WTC11 (cell line): ENCODE measurements at regions not wholly inside any gene's neighbourhood (a gene's known extent, or its start where the extent isn't known, plus 50 kb on each side); places are given as distances from the start of the nearest gene placed in this dataset.
"Not testable (repeated sequence)": the region's sequence is repeated elsewhere in the genome, so short reads cannot be mapped to it uniquely, and the experiment has no call there.

Experiments used
- ATAC-seq: fragments of 200-7000 bp; cut with Tn5 transposase; 2 replicates; pipeline ENCODE4 v1.10.0; 2021; ENCODE audit warnings: mild to moderate bottlenecking, moderate library complexity
- CTCF ChIA-PET: fragments of 300-600 bp; sonication (Branson Sonifier 250); formaldehyde crosslinking; loops from one replicate; lab custom pipeline; 2021; ENCODE audit warnings: antibody characterized with exemption; lab: Charles Lee
- POLR2A ChIA-PET: fragments of 350-600 bp; sonication (Branson Sonifier 250); formaldehyde crosslinking; loops from one replicate; lab custom pipeline; 2021; ENCODE audit warnings: antibody characterized with exemption; lab: Charles Lee
- DNase-seq: peaks from one replicate; pipeline ENCODE4 v3.0.0; 2021; ENCODE audit warnings: low spot score
- H3K27ac Mint-ChIP-seq: 2 replicates; pipeline ENCODE4 v1.8.0; 2021; ENCODE audit warnings: mixed read lengths
- H3K27me3 Mint-ChIP-seq: 2 replicates; pipeline ENCODE4 v1.8.0; 2021; ENCODE audit warnings: low read depth, mild to moderate bottlenecking, moderate library complexity, mixed read lengths
- H3K36me3 Mint-ChIP-seq: 2 replicates; pipeline ENCODE4 v1.8.0; 2021; ENCODE audit warnings: mixed read lengths
- H3K4me1 Mint-ChIP-seq: 2 replicates; pipeline ENCODE4 v1.8.0; 2022; ENCODE audit warnings: mixed read lengths
- H3K4me3 Mint-ChIP-seq: 2 replicates; pipeline ENCODE4 v1.8.0; 2021; ENCODE audit warnings: mild to moderate bottlenecking, moderate library complexity, mixed read lengths
- H3K9me3 Mint-ChIP-seq: 2 replicates; pipeline ENCODE4 v1.8.0; 2021; ENCODE audit warnings: mixed read lengths
- ARID4B ChIP-seq: sonication (generic); formaldehyde crosslinking; IDR thresholded peaks from 2 replicates; pipeline ENCODE4 v1.8.0; 2023; ENCODE audit warnings: missing genetic modification reagents, mild to moderate bottlenecking, borderline replicate concordance
- ATF2 ChIP-seq: sonication (generic); formaldehyde crosslinking; IDR thresholded peaks from 2 replicates; pipeline ENCODE4 v1.8.1; 2022; ENCODE audit warnings: low read depth, missing genetic modification reagents, borderline replicate concordance
- CREM ChIP-seq: sonication (generic); formaldehyde crosslinking; IDR thresholded peaks from 2 replicates; pipeline ENCODE4 v1.8.1; 2022; ENCODE audit warnings: mild to moderate bottlenecking, missing genetic modification reagents, moderate library complexity
- FOXK1 ChIP-seq: sonication (generic); formaldehyde crosslinking; IDR thresholded peaks from 2 replicates; pipeline ENCODE4 v1.8.0; 2022; ENCODE audit warnings: mild to moderate bottlenecking, moderate library complexity, missing genetic modification reagents
- GABPB1 ChIP-seq: sonication (generic); formaldehyde crosslinking; IDR thresholded peaks from 2 replicates; pipeline ENCODE4 v1.8.1; 2023; ENCODE audit warnings: mild to moderate bottlenecking, missing genetic modification reagents
- TEAD4 ChIP-seq: sonication (generic); formaldehyde crosslinking; IDR thresholded peaks from 2 replicates; pipeline ENCODE4 v1.8.0; 2022; ENCODE audit warnings: mild to moderate bottlenecking, missing genetic modification reagents
- USF1 ChIP-seq: sonication (generic); formaldehyde crosslinking; IDR thresholded peaks from 2 replicates; pipeline ENCODE4 v1.8.0; 2022; ENCODE audit warnings: mild to moderate bottlenecking, missing genetic modification reagents
- ZBTB21 ChIP-seq: sonication (generic); formaldehyde crosslinking; IDR thresholded peaks from 2 replicates; pipeline ENCODE4 v1.8.1; 2023; ENCODE audit warnings: mild to moderate bottlenecking, missing genetic modification reagents, borderline replicate concordance
- ZBTB43 ChIP-seq: sonication (generic); formaldehyde crosslinking; IDR thresholded peaks from 2 replicates; pipeline ENCODE4 v1.8.1; 2023; ENCODE audit warnings: mild to moderate bottlenecking, missing genetic modification reagents
- ZNF263 ChIP-seq: sonication (generic); formaldehyde crosslinking; IDR thresholded peaks from 2 replicates; pipeline ENCODE4 v1.8.1; 2022; ENCODE audit warnings: low read depth, mild to moderate bottlenecking, moderate library complexity, missing genetic modification reagents
- ZNF317 ChIP-seq: sonication (generic); formaldehyde crosslinking; IDR thresholded peaks from 2 replicates; pipeline ENCODE4 v1.8.1; 2023; ENCODE audit warnings: low read depth, mild to moderate bottlenecking, moderate library complexity, missing genetic modification reagents, borderline replicate concordance
- ZNF416 ChIP-seq: fragments of 250-450 bp; sonication (Bioruptor Pico); IDR thresholded peaks from 2 replicates; pipeline ENCODE4 v1.9.0; 2021; ENCODE audit warnings: mild to moderate bottlenecking, inconsistent platforms
- TF ChIP-seq, protein P1 (sequence below): sonication (generic); formaldehyde crosslinking; IDR thresholded peaks from 2 replicates; pipeline ENCODE4 v1.8.0; 2022; ENCODE audit warnings: mild to moderate bottlenecking, missing genetic modification reagents

DNA sequence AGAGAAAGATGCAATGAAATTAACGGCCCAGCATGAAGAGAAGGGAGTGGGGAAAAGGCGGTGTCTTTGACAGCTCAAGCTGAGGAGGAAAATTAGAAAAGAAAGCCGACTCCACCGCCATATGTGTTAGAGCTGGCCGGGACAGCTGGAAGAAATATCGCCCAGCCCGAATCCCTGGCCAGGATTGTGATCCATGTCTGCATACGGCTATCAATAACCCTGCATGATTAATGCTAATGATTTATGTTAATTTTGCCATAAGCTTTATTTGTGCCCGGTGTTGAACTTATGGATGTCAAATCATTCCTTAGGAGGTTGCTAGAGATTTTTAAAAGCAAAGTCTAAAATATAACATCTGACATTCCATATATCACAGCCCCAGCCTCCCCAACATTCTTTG lies 263.4 kb upstream of the ZNF507 start (continued):
- TF ChIP-seq ZNF263 (CRISPR knock-in tag) (no peak), CREM (CRISPR knock-in tag) (no peak), USF1 (CRISPR knock-in tag) (no peak)

- CTCF ChIA-PET, H3K36me3 Mint-ChIP-seq, POLR2A ChIA-PET: not testable (repeated sequence)
Observed at GRCh38 chr19:32084756-32085363, 260.6 kb upstream of the ZNF507 start.

GRCh38 chr19:32091241-32091640 lies 254.2 kb upstream of the ZNF507 start:
- TF ChIP-seq ZNF317 (CRISPR knock-in tag), result no peak
- TF ChIP-seq ARID4B (CRISPR knock-in tag), result no peak
- TF ChIP-seq ZNF416, result no peak
- TF ChIP-seq ZBTB21 (CRISPR knock-in tag), result no peak
- no peak for TF ChIP-seq FOXK1 (CRISPR knock-in tag)
- no peak for TF ChIP-seq ATF2 (CRISPR knock-in tag)
- no peak for TF ChIP-seq ZBTB43 (CRISPR knock-in tag)
- TF ChIP-seq TEAD4 (CRISPR knock-in tag), result no peak
- TF ChIP-seq, protein P1, sequence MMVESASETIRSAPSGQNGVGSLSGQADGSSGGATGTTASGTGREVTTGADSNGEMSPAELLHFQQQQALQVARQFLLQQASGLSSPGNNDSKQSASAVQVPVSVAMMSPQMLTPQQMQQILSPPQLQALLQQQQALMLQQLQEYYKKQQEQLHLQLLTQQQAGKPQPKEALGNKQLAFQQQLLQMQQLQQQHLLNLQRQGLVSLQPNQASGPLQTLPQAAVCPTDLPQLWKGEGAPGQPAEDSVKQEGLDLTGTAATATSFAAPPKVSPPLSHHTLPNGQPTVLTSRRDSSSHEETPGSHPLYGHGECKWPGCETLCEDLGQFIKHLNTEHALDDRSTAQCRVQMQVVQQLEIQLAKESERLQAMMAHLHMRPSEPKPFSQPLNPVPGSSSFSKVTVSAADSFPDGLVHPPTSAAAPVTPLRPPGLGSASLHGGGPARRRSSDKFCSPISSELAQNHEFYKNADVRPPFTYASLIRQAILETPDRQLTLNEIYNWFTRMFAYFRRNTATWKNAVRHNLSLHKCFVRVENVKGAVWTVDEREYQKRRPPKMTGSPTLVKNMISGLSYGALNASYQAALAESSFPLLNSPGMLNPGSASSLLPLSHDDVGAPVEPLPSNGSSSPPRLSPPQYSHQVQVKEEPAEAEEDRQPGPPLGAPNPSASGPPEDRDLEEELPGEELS (CRISPR knock-in tag), result no peak
- TF ChIP-seq GABPB1, result no peak
- TF ChIP-seq USF1 (CRISPR knock-in tag), result no peak
- Mint-ChIP-seq H3K9me3 (peaks cover 4% of the 10 kb centered on the region), H3K27ac (no peak overlapping the region), H3K36me3 (no peaks in the 10 kb centered on the region), H3K27me3 (peaks cover 2% of the 10 kb centered on the region; the same call in 1 of the 2 replicates), H3K4me1 (peaks cover 11% of the 10 kb centered on the region), H3K4me3 (no peak overlapping the region)
- POLR2A ChIA-PET, result no interaction called here
- DNase-seq (no peak), ATAC-seq (no peak)
- CTCF ChIA-PET, result interaction anchor here (1.1 kb wide), 1 partner anchor 23 kb away, joined by 3 read pairs; no protein-coding TSS in a partner anchor

More at GRCh38 chr19:32084756-32085363, 260.6 kb upstream of the ZNF507 start:
- H3K4me3 Mint-ChIP-seq, DNase-seq, ATAC-seq, H3K9me3 Mint-ChIP-seq, H3K27me3 Mint-ChIP-seq, H3K27ac Mint-ChIP-seq, H3K4me1 Mint-ChIP-seq: not testable (repeated sequence)
